Mesothelial cell of epicardium (in vitro differentiated cells): ENCODE measurements at regions not wholly inside any gene's neighbourhood (a gene's known extent, or its start where the extent isn't known, plus 50 kb on each side); places are given as distances from the start of the nearest gene placed in this dataset.

ENCODE experiments used
- DNase-seq, 2 experiments: peaks; one replicate each; pipeline ENCODE4 v3.0.0; 2021; ENCODE audit warnings: low spot score in 2 of 2; ENCODE audit not compliant: unreplicated experiment in 2 of 2
- H3K27ac Mint-ChIP-seq: 2 replicates; pipeline ENCODE4 v1.8.0; 2021; ENCODE audit warnings: mixed read lengths
- H3K27me3 Mint-ChIP-seq: 2 replicates; pipeline ENCODE4 v1.8.0; 2021; ENCODE audit warnings: low read depth, mixed read lengths
- H3K36me3 Mint-ChIP-seq: 2 replicates; pipeline ENCODE4 v1.8.0; 2021; ENCODE audit warnings: mixed read lengths
- H3K4me1 Mint-ChIP-seq: 2 replicates; pipeline ENCODE4 v1.8.0; 2021; ENCODE audit warnings: mixed read lengths
- H3K4me3 Mint-ChIP-seq: 2 replicates; pipeline ENCODE4 v1.8.0; 2021; ENCODE audit warnings: mild to moderate bottlenecking, moderate library complexity, mixed read lengths
- H3K9me3 Mint-ChIP-seq: 2 replicates; pipeline ENCODE4 v1.8.0; 2021; ENCODE audit warnings: mixed read lengths
- CTCF ChIP-seq: fragments of 200-600 bp; sonication (generic); IDR thresholded peaks from one replicate; pipeline ENCODE4 v1.5.0; 2021; ENCODE audit warnings: antibody characterized with exemption; ENCODE audit not compliant: unreplicated experiment

GRCh38 chr19:28051047-28051446 is 1161.9 kb downstream of the UQCRFS1 start:
- no peak for TF ChIP-seq CTCF
- no peak overlapping the region for H3K27ac Mint-ChIP-seq
- H3K4me3 Mint-ChIP-seq, result no peak overlapping the region
- H3K27me3 Mint-ChIP-seq, result no peaks in the 10 kb centered on the region
- DNase-seq, result no peak
- no peaks in the 10 kb centered on the region for H3K4me1 Mint-ChIP-seq
- H3K9me3 Mint-ChIP-seq, result peaks cover 25% of the 10 kb centered on the region
- H3K36me3 Mint-ChIP-seq, result no peaks in the 10 kb centered on the region

GRCh38 chr19:28049875-28050274 is 1163.1 kb downstream of the UQCRFS1 start:
- no peaks in the 10 kb centered on the region for H3K36me3 Mint-ChIP-seq
- no peaks in the 10 kb centered on the region for H3K27me3 Mint-ChIP-seq
- H3K4me3 Mint-ChIP-seq, result no peak overlapping the region
- peaks cover 20% of the 10 kb centered on the region for H3K9me3 Mint-ChIP-seq
- H3K27ac Mint-ChIP-seq, result no peak overlapping the region
- no peaks in the 10 kb centered on the region for H3K4me1 Mint-ChIP-seq
- no peak for TF ChIP-seq CTCF
- DNase-seq, result no peak

- Mint-ChIP-seq H3K27ac (no peak overlapping the region), H3K9me3 (peaks cover 12% of the 10 kb centered on the region), H3K4me3 (no peak overlapping the region), H3K27me3 (no peaks in the 10 kb centered on the region), H3K4me1 (no peaks in the 10 kb centered on the region), H3K36me3 (no peaks in the 10 kb centered on the region)
- TF ChIP-seq CTCF, result no peak
- no peak for DNase-seq
Measured at GRCh38 chr19:28046932-28047331, 1166.0 kb downstream of the UQCRFS1 start.

GRCh38 chr19:28045621-28046020 is 1167.3 kb downstream of the UQCRFS1 start:
- Mint-ChIP-seq H3K36me3 (no peaks in the 10 kb centered on the region), H3K27me3 (no peaks in the 10 kb centered on the region), H3K4me1 (no peaks in the 10 kb centered on the region), H3K4me3 (no peak overlapping the region), H3K9me3 (peaks cover 13% of the 10 kb centered on the region), H3K27ac (no peak overlapping the region)
- no peak for DNase-seq
- no peak for TF ChIP-seq CTCF

GRCh38 chr19:28044477-28044876 is 1168.5 kb downstream of the UQCRFS1 start:
- Mint-ChIP-seq H3K36me3 (no peaks in the 10 kb centered on the region), H3K4me1 (no peaks in the 10 kb centered on the region), H3K9me3 (peaks cover 13% of the 10 kb centered on the region), H3K27ac (no peak overlapping the region), H3K4me3 (no peak overlapping the region), H3K27me3 (no peaks in the 10 kb centered on the region)
- TF ChIP-seq CTCF, result no peak
- no peak for DNase-seq

DNA sequence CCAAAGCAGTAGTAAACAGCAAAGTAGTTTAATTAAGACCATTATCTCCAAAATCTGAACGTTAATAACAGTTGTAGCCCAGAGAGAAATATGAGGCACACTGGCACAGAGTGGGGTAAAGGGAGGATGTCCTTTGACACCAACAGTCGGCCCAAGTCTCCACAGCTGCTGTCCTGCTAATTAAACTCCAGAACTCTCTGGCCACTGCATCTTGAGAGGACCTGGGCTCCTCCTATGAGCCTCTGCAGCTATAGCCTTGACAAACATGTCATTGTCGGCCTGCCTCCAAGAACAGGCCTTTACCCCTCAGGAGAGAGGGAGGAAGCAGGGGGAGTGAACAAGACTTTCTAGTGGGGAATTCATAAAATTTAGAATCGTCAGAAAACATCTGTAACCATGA is 1170.4 kb downstream of the UQCRFS1 start:
- Mint-ChIP-seq H3K4me1 (no peaks in the 10 kb centered on the region), H3K36me3 (no peaks in the 10 kb centered on the region), H3K9me3 (peaks cover 8% of the 10 kb centered on the region), H3K4me3 (no peak overlapping the region), H3K27me3 (no peaks in the 10 kb centered on the region), H3K27ac (no peak overlapping the region)
- TF ChIP-seq CTCF, result no peak
- no peak for DNase-seq
